Activated naive CD4-positive, alpha-beta T cell treated with anti-CD3 and anti-CD28 coated beads, Interleukin-2, amount 10 ng/mL, durations not matched to agents 7 days and 5 days (primary cell): ENCODE measurements at regions not wholly inside any gene's neighbourhood (a gene's known extent, or its start where the extent isn't known, plus 50 kb on each side); places are given as distances from the start of the nearest gene placed in this dataset.

Experiments
- CTCF ChIA-PET: fragments of 350-600 bp; sonication (Branson Sonifier 250); formaldehyde crosslinking; loops from one replicate; lab custom pipeline; 2021; ENCODE audit warnings: antibody characterized with exemption; lab: Charles Lee
- DNase-seq: peaks from one replicate; pipeline ENCODE4 v3.0.0-alpha.2; 2020
- H3K27ac Mint-ChIP-seq: one replicate; pipeline ENCODE4 v1.8.0; 2021; ENCODE audit warnings: mild to moderate bottlenecking, moderate library complexity, mixed read lengths
- H3K27me3 Mint-ChIP-seq: one replicate; pipeline ENCODE4 v1.8.0; 2021; ENCODE audit warnings: mild to moderate bottlenecking, mixed read lengths
- H3K36me3 Mint-ChIP-seq: one replicate; pipeline ENCODE4 v1.8.0; 2021; ENCODE audit warnings: mixed read lengths
- H3K4me1 Mint-ChIP-seq: one replicate; pipeline ENCODE4 v1.8.0; 2021; ENCODE audit warnings: mixed read lengths
- H3K4me3 Mint-ChIP-seq: one replicate; pipeline ENCODE4 v1.8.0; 2021; ENCODE audit warnings: mild to moderate bottlenecking, moderate library complexity, mixed read lengths
- H3K9me3 Mint-ChIP-seq: one replicate; pipeline ENCODE4 v1.8.0; 2021; ENCODE audit warnings: mixed read lengths

DNA sequence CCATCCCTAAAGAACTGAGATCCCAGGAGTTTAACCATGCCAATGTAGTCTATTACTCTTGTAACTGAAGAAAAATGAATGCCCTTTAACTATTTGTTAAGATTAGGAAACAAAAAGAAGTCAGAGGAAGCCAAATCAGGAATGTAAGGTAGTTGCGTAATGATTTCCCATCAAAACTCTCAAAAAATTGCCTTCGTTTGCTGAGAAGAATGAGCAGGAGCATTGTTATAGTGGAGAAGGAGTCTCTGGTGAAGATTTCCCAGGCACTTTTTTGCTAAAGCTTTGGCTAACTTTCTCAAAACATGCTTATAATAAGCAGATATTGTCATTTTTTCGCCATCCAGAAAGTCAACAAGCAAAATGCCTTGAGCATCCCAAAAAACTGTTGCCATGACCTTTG lies 224.0 kb upstream of the SIX2 start:
- H3K9me3 Mint-ChIP-seq: no peaks in the 10 kb centered on the region
- H3K4me3 Mint-ChIP-seq: no peak overlapping the region
- DNase-seq: no peak
- H3K4me1 Mint-ChIP-seq: no peaks in the 10 kb centered on the region
- CTCF ChIA-PET: no interaction called here
- H3K27me3 Mint-ChIP-seq: peaks cover 11% of the 10 kb centered on the region
- H3K36me3 Mint-ChIP-seq: no peaks in the 10 kb centered on the region
- no peak overlapping the region for H3K27ac Mint-ChIP-seq

- Mint-ChIP-seq H3K27me3 (peaks cover 11% of the 10 kb centered on the region), H3K9me3 (no peaks in the 10 kb centered on the region), H3K27ac (no peak overlapping the region), H3K36me3 (no peaks in the 10 kb centered on the region), H3K4me1 (no peaks in the 10 kb centered on the region), H3K4me3 (no peak overlapping the region)
- DNase-seq: no peak
- CTCF ChIA-PET: no interaction called here
Observed at GRCh38 chr2:45232818-45233217, 223.6 kb upstream of the SIX2 start.

GRCh38 chr2:45229411-45229810 lies 220.2 kb upstream of the SIX2 start:
- H3K36me3 Mint-ChIP-seq: no peaks in the 10 kb centered on the region
- H3K9me3 Mint-ChIP-seq: no peaks in the 10 kb centered on the region
- H3K4me3 Mint-ChIP-seq: no peak overlapping the region
- H3K4me1 Mint-ChIP-seq: no peaks in the 10 kb centered on the region
- no peak for DNase-seq
- no peak overlapping the region for H3K27ac Mint-ChIP-seq
- CTCF ChIA-PET: no interaction called here
- H3K27me3 Mint-ChIP-seq: peaks cover 9% of the 10 kb centered on the region

DNA sequence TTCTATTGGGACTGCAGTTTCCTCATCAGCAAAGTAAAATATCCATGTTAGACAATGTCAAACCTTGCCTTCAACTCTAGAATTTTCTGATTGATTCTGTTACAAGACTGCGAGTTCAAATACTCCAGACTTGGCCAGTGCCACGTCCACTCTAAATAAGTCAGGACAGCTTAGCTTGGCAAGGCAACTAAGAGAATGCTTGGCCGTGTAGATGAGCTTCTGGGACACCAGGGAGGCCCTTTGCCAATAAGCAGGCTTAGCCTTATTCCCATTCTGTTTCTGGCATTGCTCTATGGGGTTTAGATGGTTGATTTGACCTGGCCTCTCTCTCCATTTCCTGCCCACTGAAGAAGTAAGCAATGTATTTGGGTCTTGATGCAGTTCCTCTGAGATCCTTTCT lies 218.1 kb upstream of the SIX2 start:
- Mint-ChIP-seq H3K27me3 (peaks cover 19% of the 10 kb centered on the region), H3K4me3 (no peak overlapping the region), H3K9me3 (no peaks in the 10 kb centered on the region), H3K36me3 (no peaks in the 10 kb centered on the region), H3K27ac (no peak overlapping the region), H3K4me1 (no peaks in the 10 kb centered on the region)
- CTCF ChIA-PET: no interaction called here
- no peak for DNase-seq

DNA sequence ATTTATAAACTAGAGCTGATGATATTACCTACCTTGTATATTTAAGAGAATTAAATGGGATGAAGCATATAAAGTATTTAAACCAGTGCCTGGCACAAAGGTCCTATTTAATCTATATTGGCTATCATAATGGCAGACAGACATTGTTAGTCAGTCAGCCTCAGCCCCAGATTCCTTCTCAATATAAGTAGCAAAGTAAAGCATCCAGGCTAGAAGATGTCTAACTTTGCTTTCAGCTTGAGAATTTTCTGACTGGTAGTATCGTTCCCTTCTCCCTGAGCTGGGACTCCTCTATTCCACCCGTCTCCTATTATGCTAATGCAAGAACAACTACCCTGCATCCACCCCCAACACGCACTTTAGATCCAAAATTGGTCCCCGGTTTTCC lies 215.7 kb upstream of the SIX2 start:
- H3K4me1 Mint-ChIP-seq: no peaks in the 10 kb centered on the region
- no peak for DNase-seq
- no peak overlapping the region for H3K4me3 Mint-ChIP-seq
- peaks cover 28% of the 10 kb centered on the region for H3K27me3 Mint-ChIP-seq
- H3K36me3 Mint-ChIP-seq: no peaks in the 10 kb centered on the region
- CTCF ChIA-PET: no interaction called here
- H3K9me3 Mint-ChIP-seq: no peaks in the 10 kb centered on the region
- no peak overlapping the region for H3K27ac Mint-ChIP-seq

GRCh38 chr2:45224321-45224992 lies 215.2 kb upstream of the SIX2 start:
- no peak for DNase-seq
- H3K9me3 Mint-ChIP-seq: no peaks in the 10 kb centered on the region
- no peak overlapping the region for H3K27ac Mint-ChIP-seq
- no peak overlapping the region for H3K4me3 Mint-ChIP-seq
- H3K36me3 Mint-ChIP-seq: no peaks in the 10 kb centered on the region
- no peaks in the 10 kb centered on the region for H3K4me1 Mint-ChIP-seq
- peaks cover 29% of the 10 kb centered on the region for H3K27me3 Mint-ChIP-seq
- CTCF ChIA-PET: no interaction called here

- H3K4me1 Mint-ChIP-seq: no peaks in the 10 kb centered on the region
- CTCF ChIA-PET: no interaction called here
- no peaks in the 10 kb centered on the region for H3K9me3 Mint-ChIP-seq
- no peak for DNase-seq
- peaks cover 29% of the 10 kb centered on the region for H3K27me3 Mint-ChIP-seq
- no peak overlapping the region for H3K4me3 Mint-ChIP-seq
- no peaks in the 10 kb centered on the region for H3K36me3 Mint-ChIP-seq
- no peak overlapping the region for H3K27ac Mint-ChIP-seq
Observed at GRCh38 chr2:45223531-45223930, 214.3 kb upstream of the SIX2 start.

GRCh38 chr2:45220227-45220626 lies 211.0 kb upstream of the SIX2 start:
- no peak overlapping the region for H3K4me3 Mint-ChIP-seq
- no peak overlapping the region for H3K27ac Mint-ChIP-seq
- no peaks in the 10 kb centered on the region for H3K9me3 Mint-ChIP-seq
- CTCF ChIA-PET: no interaction called here
- peaks cover 36% of the 10 kb centered on the region for H3K27me3 Mint-ChIP-seq
- DNase-seq: no peak
- no peaks in the 10 kb centered on the region for H3K4me1 Mint-ChIP-seq
- no peaks in the 10 kb centered on the region for H3K36me3 Mint-ChIP-seq

- Mint-ChIP-seq H3K27me3 (peaks cover 29% of the 10 kb centered on the region), H3K9me3 (no peaks in the 10 kb centered on the region), H3K4me1 (no peaks in the 10 kb centered on the region), H3K4me3 (no peak overlapping the region), H3K27ac (no peak overlapping the region), H3K36me3 (no peaks in the 10 kb centered on the region)
- CTCF ChIA-PET: no interaction called here
- no peak for DNase-seq
Observed at GRCh38 chr2:45218931-45219339, 209.7 kb upstream of the SIX2 start.

DNA sequence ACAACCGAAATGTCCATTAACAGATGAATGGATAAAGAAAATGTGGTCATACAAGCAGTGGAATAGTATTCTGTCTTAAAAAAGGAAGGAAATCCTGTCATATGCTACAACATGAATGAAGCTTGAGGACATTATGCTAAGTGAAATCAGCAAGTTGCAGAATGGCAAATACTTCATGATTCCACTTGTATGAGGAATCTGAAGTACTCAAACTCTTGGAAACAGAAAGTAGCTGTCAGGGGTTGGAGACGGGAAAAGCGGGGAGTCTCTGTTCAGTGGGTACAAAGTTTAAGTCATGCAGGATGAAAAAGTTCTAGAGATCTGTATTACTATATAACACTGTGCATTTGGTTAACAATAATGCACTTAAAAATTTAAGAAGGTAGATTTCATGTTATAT lies 209.0 kb upstream of the SIX2 start:
- H3K27me3 Mint-ChIP-seq: peaks cover 26% of the 10 kb centered on the region
- no peak overlapping the region for H3K4me3 Mint-ChIP-seq
- H3K4me1 Mint-ChIP-seq: no peaks in the 10 kb centered on the region
- CTCF ChIA-PET: no interaction called here
- no peaks in the 10 kb centered on the region for H3K9me3 Mint-ChIP-seq
- H3K27ac Mint-ChIP-seq: no peak overlapping the region
- no peak for DNase-seq
- H3K36me3 Mint-ChIP-seq: no peaks in the 10 kb centered on the region

DNA sequence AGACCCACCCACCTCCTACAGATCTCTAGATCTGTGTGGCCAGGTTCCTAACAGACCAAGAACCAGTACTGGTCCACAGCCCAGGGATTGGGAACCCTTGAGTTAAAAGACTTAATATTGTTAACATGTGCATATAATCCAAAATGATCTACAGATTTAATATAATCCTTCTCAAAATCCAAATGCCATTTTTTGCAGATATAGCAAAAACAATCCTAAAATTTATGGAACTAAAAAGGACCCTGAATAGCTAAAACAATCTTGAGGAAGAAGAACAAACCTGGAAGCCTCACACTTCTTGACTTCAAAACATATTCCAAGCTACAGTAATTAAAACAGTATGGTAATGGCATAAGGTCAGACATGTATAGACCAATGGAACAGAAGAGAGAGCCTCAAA lies 206.9 kb upstream of the SIX2 start:
- Mint-ChIP-seq H3K36me3 (no peaks in the 10 kb centered on the region), H3K4me3 (no peak overlapping the region), H3K27ac (no peak overlapping the region), H3K4me1 (no peaks in the 10 kb centered on the region), H3K9me3 (no peaks in the 10 kb centered on the region), H3K27me3 (peaks cover 20% of the 10 kb centered on the region)
- no peak for DNase-seq
- CTCF ChIA-PET: interaction anchor here (0.7 kb wide), 1 partner anchor 202 kb away, joined by 3 read pairs; no protein-coding TSS in a partner anchor

GRCh38 chr2:45214550-45214949 lies 205.3 kb upstream of the SIX2 start:
- no peaks in the 10 kb centered on the region for H3K4me1 Mint-ChIP-seq
- CTCF ChIA-PET: no interaction called here
- no peaks in the 10 kb centered on the region for H3K36me3 Mint-ChIP-seq
- H3K4me3 Mint-ChIP-seq: no peak overlapping the region
- no peak for DNase-seq
- H3K27me3 Mint-ChIP-seq: peaks cover 7% of the 10 kb centered on the region
- no peaks in the 10 kb centered on the region for H3K9me3 Mint-ChIP-seq
- no peak overlapping the region for H3K27ac Mint-ChIP-seq

GRCh38 chr2:45212953-45213635 lies 203.8 kb upstream of the SIX2 start:
- CTCF ChIA-PET: no interaction called here
- Mint-ChIP-seq H3K36me3 (no peaks in the 10 kb centered on the region), H3K27me3 (peaks cover 7% of the 10 kb centered on the region), H3K4me3 (no peak overlapping the region), H3K4me1 (no peaks in the 10 kb centered on the region), H3K27ac (no peak overlapping the region), H3K9me3 (no peaks in the 10 kb centered on the region)
- DNase-seq: no peak

DNA sequence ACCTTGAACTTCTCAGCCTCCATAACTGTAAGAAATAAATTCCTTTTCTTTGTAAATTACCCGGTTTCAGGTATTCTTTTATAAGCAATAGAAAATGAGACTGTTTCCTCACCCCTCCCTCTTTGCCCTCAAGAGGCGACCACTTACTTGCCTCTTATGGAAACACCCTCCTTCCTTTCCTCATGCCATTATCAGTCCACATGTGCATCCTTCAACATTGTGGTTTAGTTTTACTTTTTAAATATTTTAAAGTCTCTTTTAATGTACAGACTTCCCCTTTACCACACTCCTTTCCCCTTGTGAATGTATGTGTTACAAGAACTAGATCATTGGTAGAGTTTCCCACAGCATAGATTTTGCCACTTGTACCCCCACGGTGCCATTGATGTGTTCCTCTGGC lies 202.4 kb upstream of the SIX2 start:
- H3K27me3 Mint-ChIP-seq: peaks cover 4% of the 10 kb centered on the region
- H3K9me3 Mint-ChIP-seq: no peaks in the 10 kb centered on the region
- H3K4me3 Mint-ChIP-seq: no peak overlapping the region
- CTCF ChIA-PET: no interaction called here
- no peaks in the 10 kb centered on the region for H3K36me3 Mint-ChIP-seq
- no peaks in the 10 kb centered on the region for H3K4me1 Mint-ChIP-seq
- H3K27ac Mint-ChIP-seq: no peak overlapping the region
- no peak for DNase-seq

GRCh38 chr2:45210462-45211195 lies 201.4 kb upstream of the SIX2 start:
- no peaks in the 10 kb centered on the region for H3K27me3 Mint-ChIP-seq
- H3K4me1 Mint-ChIP-seq: no peaks in the 10 kb centered on the region
- H3K27ac Mint-ChIP-seq: no peak overlapping the region
- CTCF ChIA-PET: no interaction called here
- H3K36me3 Mint-ChIP-seq: no peaks in the 10 kb centered on the region
- no peak for DNase-seq
- H3K4me3 Mint-ChIP-seq: no peak overlapping the region
- H3K9me3 Mint-ChIP-seq: no peaks in the 10 kb centered on the region
